NCI-H2081 treated with DMSO at 0.1 percent for 48 hours (cell line): ENCODE measurements at regions not wholly inside any gene's neighbourhood (a gene's known extent, or its start where the extent isn't known, plus 50 kb on each side); places are given as distances from the start of the nearest gene placed in this dataset.

ENCODE experiments used
- DNase-seq: peaks from one replicate; lab custom pipeline; 2025; lab: John Stamatoyannopoulos, UW

GRCh38 chr3:68163062-68163461 lies 508.6 kb upstream of the SUCLG2 start:
- no peak for DNase-seq

- no peak for DNase-seq
These were observed 508.2 kb upstream of the SUCLG2 start for GRCh38 chr3:68162644-68163043.

GRCh38 chr3:68151359-68151758 lies 496.9 kb upstream of the SUCLG2 start:
- no peak for DNase-seq

GRCh38 chr3:68148447-68148846 lies 494.0 kb upstream of the SUCLG2 start:
- no peak for DNase-seq

- no peak for DNase-seq
These were observed 488.0 kb upstream of the SUCLG2 start for GRCh38 chr3:68142441-68142840.

- DNase-seq, result no peak
These were observed 485.5 kb upstream of the SUCLG2 start for GRCh38 chr3:68139897-68140296.

GRCh38 chr3:68136411-68136810 lies 482.0 kb upstream of the SUCLG2 start:
- DNase-seq, result no peak

GRCh38 chr3:68135067-68135466 lies 480.7 kb upstream of the SUCLG2 start:
- DNase-seq, result no peak

GRCh38 chr3:68129065-68129464 lies 474.7 kb upstream of the SUCLG2 start:
- DNase-seq, result no peak

- no peak for DNase-seq
These were observed 468.8 kb upstream of the SUCLG2 start for GRCh38 chr3:68123231-68123630.

- no peak for DNase-seq
These were observed 466.9 kb upstream of the SUCLG2 start for GRCh38 chr3:68121287-68121686.

- DNase-seq, result no peak
These were observed 462.2 kb upstream of the SUCLG2 start for GRCh38 chr3:68116580-68116979.

GRCh38 chr3:68103811-68104210 lies 449.4 kb upstream of the SUCLG2 start:
- no peak for DNase-seq

- DNase-seq, result no peak
These were observed 436.2 kb upstream of the SUCLG2 start for GRCh38 chr3:68090571-68090970.

- DNase-seq, result no peak
These were observed 435.2 kb upstream of the SUCLG2 start for GRCh38 chr3:68089572-68090011.

GRCh38 chr3:68088636-68089035 lies 434.2 kb upstream of the SUCLG2 start:
- no peak for DNase-seq

GRCh38 chr3:68088216-68088615 lies 433.8 kb upstream of the SUCLG2 start:
- no peak for DNase-seq

GRCh38 chr3:68072062-68072461 lies 417.6 kb upstream of the SUCLG2 start:
- DNase-seq, result no peak

- no peak for DNase-seq
These were observed 415.8 kb upstream of the SUCLG2 start for GRCh38 chr3:68070186-68070585.

- no peak for DNase-seq
These were observed 412.9 kb upstream of the SUCLG2 start for GRCh38 chr3:68067314-68067713.

GRCh38 chr3:68062926-68063325 lies 408.5 kb upstream of the SUCLG2 start:
- no peak for DNase-seq

GRCh38 chr3:68060910-68061309 lies 406.5 kb upstream of the SUCLG2 start:
- DNase-seq, result no peak

- no peak for DNase-seq
These were observed 405.8 kb upstream of the SUCLG2 start for GRCh38 chr3:68060191-68060590.

GRCh38 chr3:68059628-68060152 lies 405.3 kb upstream of the SUCLG2 start:
- DNase-seq, result no peak
